Fibroblast of skin of right biceps (primary cell): ENCODE measurements at regions not wholly inside any gene's neighbourhood (a gene's known extent, or its start where the extent isn't known, plus 50 kb on each side); places are given as distances from the start of the nearest gene placed in this dataset.
"Not testable (repeated sequence)": the region's sequence is repeated elsewhere in the genome, so short reads cannot be mapped to it uniquely, and the experiment has no call there.

ENCODE experiments used
- DNase-seq: peaks from one replicate; pipeline ENCODE4 v3.0.0-alpha.2; 2013

GRCh38 chr1:95797761-95798160 is 563.8 kb downstream of the RWDD3 start:
- not testable (repeated sequence) for DNase-seq

- no peak for DNase-seq
These were observed 572.2 kb downstream of the RWDD3 start for GRCh38 chr1:95806171-95806570.

- no peak for DNase-seq
These were observed 575.4 kb downstream of the RWDD3 start for GRCh38 chr1:95809391-95809790.

- no peak for DNase-seq
These were observed 581.5 kb downstream of the RWDD3 start for GRCh38 chr1:95815511-95815910.

GRCh38 chr1:95829556-95829955 is 595.5 kb downstream of the RWDD3 start:
- no peak for DNase-seq

- DNase-seq = no peak
These were observed 598.4 kb downstream of the RWDD3 start for GRCh38 chr1:95832370-95832769.

- no peak for DNase-seq
These were observed 615.4 kb downstream of the RWDD3 start for GRCh38 chr1:95849439-95849838.

- no peak for DNase-seq
These were observed 616.2 kb downstream of the RWDD3 start for GRCh38 chr1:95850165-95850649.

GRCh38 chr1:95850763-95851162 is 616.8 kb downstream of the RWDD3 start:
- no peak for DNase-seq

GRCh38 chr1:95852483-95853070 is 618.6 kb downstream of the RWDD3 start:
- no peak for DNase-seq

GRCh38 chr1:95854457-95854856 is 620.4 kb downstream of the RWDD3 start:
- no peak for DNase-seq

- DNase-seq = no peak
These were observed 629.1 kb downstream of the RWDD3 start for GRCh38 chr1:95863086-95863485.

GRCh38 chr1:95865769-95866168 is 631.8 kb downstream of the RWDD3 start:
- DNase-seq = no peak

- DNase-seq = no peak
These were observed 642.3 kb downstream of the RWDD3 start for GRCh38 chr1:95876276-95876675.

- DNase-seq = no peak
These were observed 645.6 kb downstream of the RWDD3 start for GRCh38 chr1:95879498-95880050.

GRCh38 chr1:95888941-95889390 is 655.0 kb downstream of the RWDD3 start:
- DNase-seq = no peak

- no peak for DNase-seq
These were observed 655.4 kb downstream of the RWDD3 start for GRCh38 chr1:95889400-95889799.

- DNase-seq = no peak
These were observed 659.9 kb downstream of the RWDD3 start for GRCh38 chr1:95893921-95894320.

GRCh38 chr1:95903060-95903459 is 669.0 kb downstream of the RWDD3 start:
- DNase-seq = no peak

GRCh38 chr1:95905818-95906395 is 671.9 kb downstream of the RWDD3 start:
- no peak for DNase-seq

GRCh38 chr1:95911739-95912138 is 677.7 kb downstream of the RWDD3 start:
- DNase-seq = not testable (repeated sequence)

GRCh38 chr1:95916616-95917015 is 682.6 kb downstream of the RWDD3 start:
- DNase-seq = peak; percentile 10

- no peak for DNase-seq
These were observed 690.7 kb downstream of the RWDD3 start for GRCh38 chr1:95924684-95925083.

- DNase-seq = no peak
These were observed 692.3 kb downstream of the RWDD3 start for GRCh38 chr1:95926331-95926730.

GRCh38 chr1:95927061-95927460 is 693.1 kb downstream of the RWDD3 start:
- no peak for DNase-seq
